ENCODE measurements at regions not wholly inside any gene's neighbourhood (a gene's known extent, or its start where the extent isn't known, plus 50 kb on each side); places are given as distances from the start of the nearest gene placed in this dataset.

GRCh38 chr7:156547884-156548561, 92.6 kb upstream of the RNF32 start:
- H3K36me3 ChIP-seq (ENCODE audit: control insufficient read depth, insufficient read depth, low read length) = no peaks in the 10 kb centered on the region
- H3K9ac ChIP-seq (ENCODE audit: low read length) = no peak overlapping the region
- no peaks in the 10 kb centered on the region for H3K9me3 ChIP-seq (ENCODE audit: control insufficient read depth, insufficient read depth, low read depth, low read length)
- H3K27ac ChIP-seq (ENCODE audit: low read depth, low read length) = no peak overlapping the region
- H3K4me1 ChIP-seq (ENCODE audit: control insufficient read depth, insufficient read depth, low read length) = no peaks in the 10 kb centered on the region
- no peak overlapping the region for H3K4me3 ChIP-seq (ENCODE audit: low read depth, low read length)
- no peaks in the 10 kb centered on the region for H3K27me3 ChIP-seq (ENCODE audit: control insufficient read depth, insufficient read depth, low read length)

DNA sequence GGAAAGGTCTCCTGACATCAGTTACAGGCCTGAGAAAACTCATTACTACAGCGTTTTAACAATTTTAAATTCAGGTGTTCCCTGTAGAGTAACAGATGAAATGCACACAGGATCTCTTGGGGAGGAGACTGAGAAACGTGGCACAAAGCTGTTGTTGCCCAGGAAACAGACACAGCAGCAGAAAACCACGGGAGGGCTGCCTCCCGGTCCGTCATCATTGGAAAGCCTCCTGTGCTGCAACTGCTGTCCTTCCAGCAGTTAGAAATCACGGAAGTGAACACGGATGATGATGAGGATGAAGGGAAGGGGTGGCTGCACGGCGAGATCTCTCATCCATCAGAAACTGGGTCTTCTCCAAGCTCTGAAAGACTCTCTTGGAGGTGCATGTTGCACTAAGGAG, 94.6 kb upstream of the RNF32 start:
- no peaks in the 10 kb centered on the region for H3K27me3 ChIP-seq (ENCODE audit: control insufficient read depth, insufficient read depth, low read length)
- no peak overlapping the region for H3K9ac ChIP-seq (ENCODE audit: low read length)
- H3K4me1 ChIP-seq (ENCODE audit: control insufficient read depth, insufficient read depth, low read length) = no peaks in the 10 kb centered on the region
- no peaks in the 10 kb centered on the region for H3K9me3 ChIP-seq (ENCODE audit: control insufficient read depth, insufficient read depth, low read depth, low read length)
- H3K27ac ChIP-seq (ENCODE audit: low read depth, low read length) = no peak overlapping the region
- no peak overlapping the region for H3K4me3 ChIP-seq (ENCODE audit: low read depth, low read length)
- H3K36me3 ChIP-seq (ENCODE audit: control insufficient read depth, insufficient read depth, low read length) = no peaks in the 10 kb centered on the region

GRCh38 chr7:156544919-156545715, 95.5 kb upstream of the RNF32 start:
- Histone ChIP-seq H3K4me3 (ENCODE audit: low read depth, low read length) (no peak overlapping the region), H3K9me3 (ENCODE audit: control insufficient read depth, insufficient read depth, low read depth, low read length) (no peaks in the 10 kb centered on the region), H3K36me3 (ENCODE audit: control insufficient read depth, insufficient read depth, low read length) (no peaks in the 10 kb centered on the region), H3K4me1 (ENCODE audit: control insufficient read depth, insufficient read depth, low read length) (no peaks in the 10 kb centered on the region), H3K27me3 (ENCODE audit: control insufficient read depth, insufficient read depth, low read length) (no peaks in the 10 kb centered on the region), H3K9ac (ENCODE audit: low read length) (no peak overlapping the region), H3K27ac (ENCODE audit: low read depth, low read length) (no peak overlapping the region)

GRCh38 chr7:156543699-156544598, 96.6 kb upstream of the RNF32 start:
- Histone ChIP-seq H3K36me3 (ENCODE audit: control insufficient read depth, insufficient read depth, low read length) (no peaks in the 10 kb centered on the region), H3K4me3 (ENCODE audit: low read depth, low read length) (no peak overlapping the region), H3K9me3 (ENCODE audit: control insufficient read depth, insufficient read depth, low read depth, low read length) (no peaks in the 10 kb centered on the region), H3K9ac (ENCODE audit: low read length) (no peak overlapping the region), H3K4me1 (ENCODE audit: control insufficient read depth, insufficient read depth, low read length) (no peaks in the 10 kb centered on the region), H3K27ac (ENCODE audit: low read depth, low read length) (no peak overlapping the region), H3K27me3 (ENCODE audit: control insufficient read depth, insufficient read depth, low read length) (no peaks in the 10 kb centered on the region)

DNA sequence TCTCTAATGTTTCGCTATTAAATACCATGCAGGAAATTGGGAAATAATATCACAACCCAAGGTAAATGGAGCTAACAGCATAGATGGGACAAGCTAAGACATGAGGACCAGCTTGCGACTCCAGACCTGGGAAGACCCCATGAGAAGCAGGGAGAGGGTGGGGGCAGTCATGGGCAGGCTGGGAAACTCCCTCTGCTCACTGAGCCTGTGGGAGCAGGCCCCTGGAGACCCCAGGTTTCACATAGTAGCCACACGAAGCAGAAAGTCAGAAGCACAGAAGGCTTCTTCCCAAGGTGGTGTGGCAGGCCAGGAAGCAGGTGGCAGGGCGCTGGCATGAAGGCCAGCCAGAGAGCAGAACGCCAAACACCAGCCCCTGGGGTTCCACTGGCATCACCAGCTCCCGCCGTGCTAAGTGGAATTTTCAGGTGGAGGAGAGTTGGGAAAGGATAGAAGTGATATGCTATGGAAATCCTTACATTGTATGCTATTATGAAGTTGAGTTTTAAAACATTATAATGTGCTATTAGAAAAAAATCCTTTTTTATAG, 99.9 kb upstream of the RNF32 start:
- Histone ChIP-seq H3K36me3 (ENCODE audit: control insufficient read depth, insufficient read depth, low read length) (no peaks in the 10 kb centered on the region), H3K27ac (ENCODE audit: low read depth, low read length) (no peak overlapping the region), H3K4me3 (ENCODE audit: low read depth, low read length) (no peak overlapping the region), H3K9me3 (ENCODE audit: control insufficient read depth, insufficient read depth, low read depth, low read length) (no peaks in the 10 kb centered on the region), H3K9ac (ENCODE audit: low read length) (no peak overlapping the region), H3K4me1 (ENCODE audit: control insufficient read depth, insufficient read depth, low read length) (no peaks in the 10 kb centered on the region), H3K27me3 (ENCODE audit: control insufficient read depth, insufficient read depth, low read length) (no peaks in the 10 kb centered on the region)

DNA sequence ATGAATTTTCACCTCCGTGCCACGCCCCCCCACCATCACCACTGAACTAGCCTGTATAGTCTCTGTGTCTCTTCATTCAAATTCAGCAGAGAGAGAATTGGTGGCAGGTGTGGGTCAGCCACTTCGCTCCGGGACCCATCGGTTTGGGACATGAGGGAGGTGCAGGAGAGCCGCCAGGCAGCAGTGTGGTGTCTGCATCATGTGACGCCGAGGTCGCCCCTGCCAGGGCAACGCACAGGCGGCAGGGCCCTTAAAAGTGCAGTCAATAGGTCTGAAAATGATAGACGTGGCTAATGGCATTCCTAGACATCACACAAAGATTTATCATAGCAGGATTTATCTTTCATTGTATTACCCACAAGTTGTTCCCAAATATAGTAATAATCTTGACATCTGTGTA, 100.6 kb upstream of the RNF32 start:
- Histone ChIP-seq H3K4me1 (ENCODE audit: control insufficient read depth, insufficient read depth, low read length) (no peaks in the 10 kb centered on the region), H3K9me3 (ENCODE audit: control insufficient read depth, insufficient read depth, low read depth, low read length) (no peaks in the 10 kb centered on the region), H3K27me3 (ENCODE audit: control insufficient read depth, insufficient read depth, low read length) (no peaks in the 10 kb centered on the region), H3K36me3 (ENCODE audit: control insufficient read depth, insufficient read depth, low read length) (no peaks in the 10 kb centered on the region), H3K27ac (ENCODE audit: low read depth, low read length) (no peak overlapping the region), H3K4me3 (ENCODE audit: low read depth, low read length) (no peak overlapping the region), H3K9ac (ENCODE audit: low read length) (no peak overlapping the region)

DNA sequence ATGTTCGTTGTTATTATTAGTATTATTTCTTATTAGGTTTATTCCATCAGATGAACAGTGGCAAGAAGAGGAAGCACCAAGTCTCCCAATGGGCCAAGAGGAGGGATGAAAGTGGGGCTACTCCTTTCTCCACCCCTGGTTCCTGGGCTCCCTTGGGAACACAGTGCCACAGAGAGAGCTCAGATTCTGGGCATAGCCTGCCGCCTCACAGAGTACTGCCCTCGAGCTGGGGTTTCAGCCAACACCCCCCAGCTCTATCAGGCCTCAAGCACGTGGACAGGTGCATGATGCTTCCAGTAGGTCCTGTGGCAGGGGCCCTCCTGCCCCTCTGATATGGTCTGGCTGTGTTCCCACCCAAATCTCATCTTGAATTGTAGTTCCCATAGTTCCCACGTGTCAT, 103.6 kb upstream of the RNF32 start:
- Histone ChIP-seq H3K36me3 (ENCODE audit: control insufficient read depth, insufficient read depth, low read length) (no peaks in the 10 kb centered on the region), H3K9me3 (ENCODE audit: control insufficient read depth, insufficient read depth, low read depth, low read length) (no peaks in the 10 kb centered on the region), H3K4me1 (ENCODE audit: control insufficient read depth, insufficient read depth, low read length) (no peaks in the 10 kb centered on the region), H3K4me3 (ENCODE audit: low read depth, low read length) (no peak overlapping the region), H3K9ac (ENCODE audit: low read length) (no peak overlapping the region), H3K27ac (ENCODE audit: low read depth, low read length) (no peak overlapping the region), H3K27me3 (ENCODE audit: control insufficient read depth, insufficient read depth, low read length) (no peaks in the 10 kb centered on the region)

DNA sequence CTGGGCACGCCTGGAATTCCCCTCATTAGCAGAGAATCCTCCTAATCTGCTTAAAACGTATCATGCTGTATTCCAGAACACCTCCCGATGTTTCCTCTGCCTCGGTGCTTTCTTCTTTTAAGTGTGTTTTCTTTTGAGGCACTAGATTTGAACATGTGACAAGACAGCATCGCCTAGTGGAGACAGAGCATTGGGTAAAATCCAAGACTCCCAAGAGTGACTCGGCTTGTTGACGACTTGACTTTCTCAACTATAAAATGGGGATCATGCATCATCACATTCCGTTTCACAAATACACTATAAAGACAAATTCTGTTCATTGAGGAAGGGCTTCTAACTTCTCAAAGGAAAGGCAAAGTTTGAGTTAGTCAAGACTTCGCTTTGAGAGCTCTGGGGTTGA, 105.6 kb upstream of the RNF32 start:
- Histone ChIP-seq H3K27ac (ENCODE audit: low read depth, low read length) (no peak overlapping the region), H3K27me3 (ENCODE audit: control insufficient read depth, insufficient read depth, low read length) (no peaks in the 10 kb centered on the region), H3K4me1 (ENCODE audit: control insufficient read depth, insufficient read depth, low read length) (no peaks in the 10 kb centered on the region), H3K36me3 (ENCODE audit: control insufficient read depth, insufficient read depth, low read length) (no peaks in the 10 kb centered on the region), H3K9ac (ENCODE audit: low read length) (no peak overlapping the region), H3K4me3 (ENCODE audit: low read depth, low read length) (no peak overlapping the region), H3K9me3 (ENCODE audit: control insufficient read depth, insufficient read depth, low read depth, low read length) (no peaks in the 10 kb centered on the region)

DNA sequence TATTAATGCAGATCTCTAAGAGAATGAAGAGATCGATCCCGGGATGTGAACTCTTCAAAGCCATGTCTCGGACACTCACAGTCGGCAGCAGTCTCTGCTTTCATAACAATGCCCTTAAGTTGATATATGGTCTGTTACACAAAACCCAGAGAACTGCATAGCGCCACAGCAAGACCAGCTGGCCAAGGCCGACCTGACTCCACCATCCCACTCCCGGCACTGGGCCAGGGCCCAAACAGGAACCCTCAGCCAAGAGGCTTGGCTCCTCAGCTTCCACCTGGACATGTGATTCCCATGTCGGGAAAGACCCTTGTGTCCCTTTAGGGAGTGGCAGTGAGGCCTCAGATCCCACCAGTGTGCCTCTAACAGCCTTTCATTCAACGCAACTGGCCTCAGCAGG, 106.6 kb upstream of the RNF32 start:
- no peaks in the 10 kb centered on the region for H3K27me3 ChIP-seq (ENCODE audit: control insufficient read depth, insufficient read depth, low read length)
- no peak overlapping the region for H3K4me3 ChIP-seq (ENCODE audit: low read depth, low read length)
- H3K9ac ChIP-seq (ENCODE audit: low read length) = no peak overlapping the region
- H3K36me3 ChIP-seq (ENCODE audit: control insufficient read depth, insufficient read depth, low read length) = no peaks in the 10 kb centered on the region
- H3K27ac ChIP-seq (ENCODE audit: low read depth, low read length) = no peak overlapping the region
- no peaks in the 10 kb centered on the region for H3K4me1 ChIP-seq (ENCODE audit: control insufficient read depth, insufficient read depth, low read length)
- no peaks in the 10 kb centered on the region for H3K9me3 ChIP-seq (ENCODE audit: control insufficient read depth, insufficient read depth, low read depth, low read length)

GRCh38 chr7:156533420-156533819, 107.2 kb upstream of the RNF32 start:
- no peak overlapping the region for H3K4me3 ChIP-seq (ENCODE audit: low read depth, low read length)
- no peaks in the 10 kb centered on the region for H3K4me1 ChIP-seq (ENCODE audit: control insufficient read depth, insufficient read depth, low read length)
- no peak overlapping the region for H3K27ac ChIP-seq (ENCODE audit: low read depth, low read length)
- H3K9ac ChIP-seq (ENCODE audit: low read length) = no peak overlapping the region
- no peaks in the 10 kb centered on the region for H3K36me3 ChIP-seq (ENCODE audit: control insufficient read depth, insufficient read depth, low read length)
- H3K27me3 ChIP-seq (ENCODE audit: control insufficient read depth, insufficient read depth, low read length) = no peaks in the 10 kb centered on the region
- no peaks in the 10 kb centered on the region for H3K9me3 ChIP-seq (ENCODE audit: control insufficient read depth, insufficient read depth, low read depth, low read length)

All from HUES6 (cell line).